HepG2 (cell line): ENCODE measurements at regions not wholly inside any gene's neighbourhood (a gene's known extent, or its start where the extent isn't known, plus 50 kb on each side); places are given as distances from the start of the nearest gene placed in this dataset.

ENCODE experiments used
- ATF5 ChIP-seq: sonication (generic); formaldehyde crosslinking; IDR thresholded peaks from 2 replicates; pipeline ENCODE4 v1.4.0; 2020; ENCODE audit warnings: mild to moderate bottlenecking, low read depth, missing genetic modification reagents
- EZH2 ChIP-seq: conservative IDR thresholded peaks from 2 replicates; pipeline ENCODE4 v1.6.1; 2012; ENCODE audit warnings: mild to moderate bottlenecking, low read depth, low read length, moderate library complexity
- HMGXB3 ChIP-seq: sonication (generic); formaldehyde crosslinking; IDR thresholded peaks from 2 replicates; pipeline ENCODE4 v1.4.0; 2020; ENCODE audit warnings: missing genetic modification reagents, borderline replicate concordance
- KDM1A ChIP-seq: IDR thresholded peaks from 2 replicates; pipeline ENCODE4 v1.6.1; 2016; ENCODE audit warnings: missing compliant biosample characterization
- NPAS2 ChIP-seq: sonication (generic); formaldehyde crosslinking; IDR thresholded peaks from 2 replicates; pipeline ENCODE4 v1.8.0; 2022; ENCODE audit warnings: mild to moderate bottlenecking, missing genetic modification reagents, borderline replicate concordance
- ZBTB21 ChIP-seq: sonication (generic); formaldehyde crosslinking; IDR thresholded peaks from 2 replicates; pipeline ENCODE4 v1.4.0; 2020; ENCODE audit warnings: missing genetic modification reagents

- TF ChIP-seq EZH2 = no peak
- no peak for TF ChIP-seq ATF5 (CRISPR knock-in tag)
- no peak for TF ChIP-seq ZBTB21 (CRISPR knock-in tag)
- TF ChIP-seq HMGXB3 = no peak
- no peak for TF ChIP-seq KDM1A
- TF ChIP-seq NPAS2 (CRISPR knock-in tag) = no peak
Observed at GRCh38 chr1:232457595-232457994, 172.3 kb downstream of the SIPA1L2 start.
